H9 (cell line): ENCODE measurements at regions not wholly inside any gene's neighbourhood (a gene's known extent, or its start where the extent isn't known, plus 50 kb on each side); places are given as distances from the start of the nearest gene placed in this dataset.
A peak's percentile ranks its signal among the peaks of the same experiment; 100 is the strongest.

Experiments used
- DNase-seq: peaks from one replicate; pipeline ENCODE4 v3.0.0-alpha.2; 2017
- H2AFZ ChIP-seq: one replicate; pipeline ENCODE4 v1.6.1; 2013; ENCODE audit warnings: mild to moderate bottlenecking, low read length, control low read depth, moderate library complexity
- H2AK5ac ChIP-seq: 2 replicates; pipeline ENCODE4 v1.6.1; 2013; ENCODE audit warnings: low read length, control low read depth, mixed read lengths; ENCODE audit not compliant: insufficient read length
- H2BK120ac ChIP-seq: one replicate; pipeline ENCODE4 v1.6.1; 2013; ENCODE audit warnings: low read depth, mild to moderate bottlenecking, low read length, control low read depth, inconsistent platforms; ENCODE audit not compliant: poor library complexity, severe bottlenecking
- H2BK12ac ChIP-seq: 2 replicates; pipeline ENCODE4 v1.6.1; 2013; ENCODE audit warnings: low read length, control low read depth, mixed read lengths, low read depth; ENCODE audit not compliant: insufficient read length
- H2BK15ac ChIP-seq: 2 replicates; pipeline ENCODE4 v1.6.1; 2013; ENCODE audit warnings: low read depth, low read length, control low read depth
- H2BK20ac ChIP-seq: one replicate; pipeline ENCODE4 v1.6.1; 2013; ENCODE audit warnings: low read depth, mild to moderate bottlenecking, low read length, control low read depth, inconsistent platforms; ENCODE audit not compliant: poor library complexity, severe bottlenecking
- H2BK5ac ChIP-seq: 2 replicates; pipeline ENCODE4 v1.6.1; 2013; ENCODE audit warnings: low read length, control low read depth, mixed read lengths; ENCODE audit not compliant: insufficient read length
- H3K14ac ChIP-seq: 2 replicates; pipeline ENCODE4 v1.6.1; 2013; ENCODE audit warnings: low read length, control low read depth; ENCODE audit not compliant: insufficient read depth
- H3K18ac ChIP-seq: 2 replicates; pipeline ENCODE4 v1.6.1; 2013; ENCODE audit warnings: low read depth, mild to moderate bottlenecking, mixed read lengths, low read length, control low read depth; ENCODE audit not compliant: insufficient read length
- H3K23ac ChIP-seq: 2 replicates; pipeline ENCODE4 v1.6.1; 2013; ENCODE audit warnings: low read length, control low read depth, mixed read lengths, low read depth; ENCODE audit not compliant: insufficient read length
- H3K23me2 ChIP-seq: 2 replicates; pipeline ENCODE4 v1.6.1; 2013; ENCODE audit warnings: low read depth, mild to moderate bottlenecking, mixed read lengths, low read length, control low read depth; ENCODE audit not compliant: insufficient read length, poor library complexity, severe bottlenecking
- H3K27ac ChIP-seq: 2 replicates; pipeline ENCODE4 v1.5.1; 2013; ENCODE audit warnings: low read length, control low read depth, mixed read lengths, low read depth; ENCODE audit not compliant: insufficient read length
- H3K27me3 ChIP-seq: 2 replicates; pipeline ENCODE4 v1.6.1; 2013; ENCODE audit warnings: low read length, control low read depth, inconsistent platforms; ENCODE audit not compliant: insufficient read depth
- H3K4ac ChIP-seq: 2 replicates; pipeline ENCODE4 v1.6.1; 2013; ENCODE audit warnings: low read depth, mild to moderate bottlenecking, control low read depth, inconsistent platforms, low read length, moderate library complexity
- H3K4me1 ChIP-seq: 2 replicates; pipeline ENCODE4 v1.6.1; 2013; ENCODE audit warnings: low read length, control low read depth, inconsistent platforms; ENCODE audit not compliant: insufficient read depth
- H3K4me2 ChIP-seq: 2 replicates; pipeline ENCODE4 v1.6.1; 2013; ENCODE audit warnings: low read length, control low read depth, mixed read lengths; ENCODE audit not compliant: insufficient read length, insufficient read depth
- H3K56ac ChIP-seq: 2 replicates; pipeline ENCODE4 v1.6.1; 2013; ENCODE audit warnings: low read depth, mild to moderate bottlenecking, mixed read lengths, low read length, control low read depth; ENCODE audit not compliant: insufficient read length
- H3K79me1 ChIP-seq: 2 replicates; pipeline ENCODE4 v1.6.1; 2013; ENCODE audit warnings: low read depth, mild to moderate bottlenecking, moderate library complexity, low read length, control low read depth, inconsistent platforms; ENCODE audit not compliant: insufficient read depth, poor library complexity, severe bottlenecking
- H3K79me2 ChIP-seq: 2 replicates; pipeline ENCODE4 v1.6.1; 2013; ENCODE audit warnings: low read length, control low read depth, inconsistent platforms; ENCODE audit not compliant: insufficient read depth
- H3K9ac ChIP-seq: 2 replicates; pipeline ENCODE4 v1.6.1; 2013; ENCODE audit warnings: low read length, control low read depth, mixed read lengths; ENCODE audit not compliant: insufficient read length; ENCODE audit errors: extremely low read depth
- H3K9me3 ChIP-seq: one replicate; pipeline ENCODE4 v1.6.1; 2013; ENCODE audit warnings: low read depth, low read length, inconsistent platforms; ENCODE audit not compliant: control insufficient read depth
- H3T11ph ChIP-seq: one replicate; pipeline ENCODE4 v1.6.1; 2013; ENCODE audit warnings: mild to moderate bottlenecking, low read length, control low read depth, inconsistent platforms
- H4K20me1 ChIP-seq: one replicate; pipeline ENCODE4 v1.6.1; 2013; ENCODE audit not compliant: control insufficient read depth, insufficient read length, insufficient read depth
- H4K5ac ChIP-seq: 2 replicates; pipeline ENCODE4 v1.6.1; 2013; ENCODE audit warnings: low read depth, mild to moderate bottlenecking, mixed read lengths, low read length, control low read depth; ENCODE audit not compliant: insufficient read length
- H4K8ac ChIP-seq: replicated peaks from 2 replicates; pipeline ENCODE4 v1.6.1; 2013; ENCODE audit warnings: low read length, control low read depth, mixed read lengths, low read depth; ENCODE audit not compliant: insufficient read length
- H4K91ac ChIP-seq: 2 replicates; pipeline ENCODE4 v1.6.1; 2013; ENCODE audit warnings: low read depth, mild to moderate bottlenecking, moderate library complexity, mixed read lengths, low read length, control low read depth; ENCODE audit not compliant: insufficient read length
- H3K27ac Mint-ChIP-seq, 3 experiments: 2 replicates in 2 of 3; 3 replicates in 1 of 3; pipeline ENCODE4 v1.8.0; 2020 to 2021; ENCODE audit warnings: mixed read lengths in 3 of 3, mild to moderate bottlenecking in 1 of 3, moderate library complexity in 1 of 3
- H3K27me3 Mint-ChIP-seq: 2 replicates; pipeline ENCODE4 v1.8.0; 2021; ENCODE audit warnings: low read depth, mild to moderate bottlenecking, moderate library complexity, mixed read lengths
- H3K36me3 Mint-ChIP-seq, 3 experiments: 2 replicates in 2 of 3; 3 replicates in 1 of 3; pipeline ENCODE4 v1.8.0; 2020 to 2021; ENCODE audit warnings: low read depth in 3 of 3, mixed read lengths in 3 of 3; ENCODE audit not compliant: insufficient read depth in 1 of 3
- H3K4me1 Mint-ChIP-seq, 2 experiments: 2 replicates each; pipeline ENCODE4 v1.8.0; 2020; ENCODE audit warnings: mixed read lengths in 2 of 2
- H3K4me3 Mint-ChIP-seq, 2 experiments: 2 replicates in 1 of 2; 3 replicates in 1 of 2; pipeline ENCODE4 v1.8.0; 2020 to 2021; ENCODE audit warnings: mild to moderate bottlenecking in 2 of 2, mixed read lengths in 2 of 2, moderate library complexity in 1 of 2
- H3K9me3 Mint-ChIP-seq, 2 experiments: 2 replicates in 1 of 2; 3 replicates in 1 of 2; pipeline ENCODE4 v1.8.0; 2020; ENCODE audit warnings: mild to moderate bottlenecking in 2 of 2, mixed read lengths in 2 of 2, moderate library complexity in 1 of 2
- CTCF ChIP-seq: fragments of 200-600 bp; sonication (generic); conservative IDR thresholded peaks from 3 replicates; pipeline ENCODE4 v1.8.0; 2021; ENCODE audit warnings: antibody characterized with exemption, mild to moderate bottlenecking
- WGBS: extraction: QIAGEN DNeasy Blood & Tissue Kit; methylation state at CpG from one replicate; pipeline ENCODE4 v1.1.7; 2013; ENCODE audit warnings: missing lambda C conversion rate, low lambda C conversion rate, mixed read lengths; ENCODE audit not compliant: insufficient read length; ENCODE audit errors: extremely low coverage; 5-methylcytosine and 5-hydroxymethylcytosine counted together

GRCh38 chr4:121455285-121455684 lies 74.5 kb upstream of the QRFPR start:
- no CpG with 5 or more reads among the region's 3 CpGs for WGBS
- H2BK120ac ChIP-seq: no peak overlapping the region
- H4K5ac ChIP-seq: no peak overlapping the region
- no peaks in the 10 kb centered on the region for H3K79me2 ChIP-seq
- H3K9ac ChIP-seq: no peak overlapping the region
- Mint-ChIP-seq H3K4me1 (peaks cover 14% of the 10 kb centered on the region in 2 experiments), H3K36me3 (no peaks in the 10 kb centered on the region), H3K4me3 (no peak overlapping the region), H3K27me3 (no peaks in the 10 kb centered on the region), H3K9me3 (no peaks in the 10 kb centered on the region), H3K27ac (peak overlapping the region in 1 of 3 experiments; percentile 78; a peak in 3 of 7 replicates)
- no peak overlapping the region for H3K4me2 ChIP-seq
- no peak overlapping the region for H2BK5ac ChIP-seq
- TF ChIP-seq CTCF: no peak
- H2AK5ac ChIP-seq: no peak overlapping the region
- H3K56ac ChIP-seq: no peak overlapping the region
- no peak overlapping the region for H4K91ac ChIP-seq
- H4K20me1 ChIP-seq: no peaks in the 10 kb centered on the region
- H4K8ac ChIP-seq: no peak overlapping the region
- no peak overlapping the region for H2BK12ac ChIP-seq
- no peaks in the 10 kb centered on the region for H3K23me2 ChIP-seq
- H2BK15ac ChIP-seq: no peak overlapping the region
- no peak overlapping the region for H2BK20ac ChIP-seq
- H3K79me1 ChIP-seq: no peaks in the 10 kb centered on the region
- no peak overlapping the region for H3T11ph ChIP-seq
- H3K18ac ChIP-seq: no peak overlapping the region
- H3K23ac ChIP-seq: no peak overlapping the region
- H2AFZ ChIP-seq: peak overlapping the region; percentile 29
- no peaks in the 10 kb centered on the region for H3K27me3 ChIP-seq
- H3K4ac ChIP-seq: no peak overlapping the region
- H3K14ac ChIP-seq: no peak overlapping the region
- no peak for DNase-seq
- H3K9me3 ChIP-seq: no peaks in the 10 kb centered on the region
- no peak overlapping the region for H3K27ac ChIP-seq
- peaks cover 3% of the 10 kb centered on the region; the same call in 1 of the 2 replicates for H3K4me1 ChIP-seq
